ENCODE measurements at regions not wholly inside any gene's neighbourhood (a gene's known extent, or its start where the extent isn't known, plus 50 kb on each side); places are given as distances from the start of the nearest gene placed in this dataset.

- peaks cover 22% of the 10 kb centered on the region for H3K27me3 Mint-ChIP-seq (ENCODE audit: low read depth)
- no peaks in the 10 kb centered on the region for H3K36me3 Mint-ChIP-seq
- H3K9me3 Mint-ChIP-seq: no peaks in the 10 kb centered on the region
- no peak for DNase-seq (ENCODE audit: low spot score in 2 of 2, unreplicated experiment in 2 of 2)
- no peak overlapping the region for H3K27ac Mint-ChIP-seq
- no peaks in the 10 kb centered on the region for H3K4me1 Mint-ChIP-seq
- TF ChIP-seq, protein P1, sequence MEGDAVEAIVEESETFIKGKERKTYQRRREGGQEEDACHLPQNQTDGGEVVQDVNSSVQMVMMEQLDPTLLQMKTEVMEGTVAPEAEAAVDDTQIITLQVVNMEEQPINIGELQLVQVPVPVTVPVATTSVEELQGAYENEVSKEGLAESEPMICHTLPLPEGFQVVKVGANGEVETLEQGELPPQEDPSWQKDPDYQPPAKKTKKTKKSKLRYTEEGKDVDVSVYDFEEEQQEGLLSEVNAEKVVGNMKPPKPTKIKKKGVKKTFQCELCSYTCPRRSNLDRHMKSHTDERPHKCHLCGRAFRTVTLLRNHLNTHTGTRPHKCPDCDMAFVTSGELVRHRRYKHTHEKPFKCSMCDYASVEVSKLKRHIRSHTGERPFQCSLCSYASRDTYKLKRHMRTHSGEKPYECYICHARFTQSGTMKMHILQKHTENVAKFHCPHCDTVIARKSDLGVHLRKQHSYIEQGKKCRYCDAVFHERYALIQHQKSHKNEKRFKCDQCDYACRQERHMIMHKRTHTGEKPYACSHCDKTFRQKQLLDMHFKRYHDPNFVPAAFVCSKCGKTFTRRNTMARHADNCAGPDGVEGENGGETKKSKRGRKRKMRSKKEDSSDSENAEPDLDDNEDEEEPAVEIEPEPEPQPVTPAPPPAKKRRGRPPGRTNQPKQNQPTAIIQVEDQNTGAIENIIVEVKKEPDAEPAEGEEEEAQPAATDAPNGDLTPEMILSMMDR (IDR thresholded peaks at IDR 0.05; ENCODE audit: unreplicated experiment): no peak
- H3K4me3 Mint-ChIP-seq: no peak overlapping the region
Observed at GRCh38 chr16:5862103-5862840, 764.7 kb upstream of the EEF2KMT start.

DNA sequence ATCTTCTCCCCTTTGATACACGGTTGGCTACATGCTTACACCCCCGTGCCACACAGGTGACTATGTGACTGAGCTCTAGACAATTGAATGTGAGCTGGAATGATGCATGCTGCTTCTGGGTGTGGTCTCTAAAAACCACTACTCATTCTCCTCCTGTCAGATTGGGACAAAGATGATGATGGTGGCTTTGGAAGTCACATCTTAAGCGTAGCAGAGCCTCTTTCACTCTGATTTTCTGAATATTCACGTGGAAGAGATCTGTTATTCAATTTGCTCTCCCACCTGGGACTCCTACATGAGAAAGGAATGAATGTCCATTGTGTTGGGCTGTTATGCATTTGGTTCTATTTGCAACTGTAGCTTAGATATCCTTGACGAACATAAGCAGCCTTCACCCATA lies 763.6 kb upstream of the EEF2KMT start:
- Mint-ChIP-seq H3K27me3 (ENCODE audit: low read depth) (peaks cover 20% of the 10 kb centered on the region), H3K9me3 (no peaks in the 10 kb centered on the region), H3K36me3 (no peaks in the 10 kb centered on the region), H3K4me1 (no peaks in the 10 kb centered on the region), H3K4me3 (no peak overlapping the region), H3K27ac (no peak overlapping the region)
- TF ChIP-seq, protein P1 (IDR thresholded peaks at IDR 0.05; ENCODE audit: unreplicated experiment): no peak
- DNase-seq (ENCODE audit: low spot score in 2 of 2, unreplicated experiment in 2 of 2): no peak

- no peak for DNase-seq (ENCODE audit: low spot score in 2 of 2, unreplicated experiment in 2 of 2)
- no peaks in the 10 kb centered on the region for H3K4me1 Mint-ChIP-seq
- peaks cover 20% of the 10 kb centered on the region for H3K27me3 Mint-ChIP-seq (ENCODE audit: low read depth)
- no peaks in the 10 kb centered on the region for H3K9me3 Mint-ChIP-seq
- TF ChIP-seq, protein P1 (IDR thresholded peaks at IDR 0.05; ENCODE audit: unreplicated experiment): no peak
- H3K27ac Mint-ChIP-seq: no peak overlapping the region
- H3K36me3 Mint-ChIP-seq: no peaks in the 10 kb centered on the region
- no peak overlapping the region for H3K4me3 Mint-ChIP-seq
Observed at GRCh38 chr16:5858180-5858579, 760.6 kb upstream of the EEF2KMT start.

- TF ChIP-seq, protein P1 (IDR thresholded peaks at IDR 0.05; ENCODE audit: unreplicated experiment): no peak
- H3K27ac Mint-ChIP-seq: no peak overlapping the region
- no peaks in the 10 kb centered on the region for H3K4me1 Mint-ChIP-seq
- no peak overlapping the region for H3K4me3 Mint-ChIP-seq
- DNase-seq (ENCODE audit: low spot score in 2 of 2, unreplicated experiment in 2 of 2): no peak
- H3K9me3 Mint-ChIP-seq: no peaks in the 10 kb centered on the region
- peaks cover 8% of the 10 kb centered on the region for H3K27me3 Mint-ChIP-seq (ENCODE audit: low read depth)
- H3K36me3 Mint-ChIP-seq: no peaks in the 10 kb centered on the region
Observed at GRCh38 chr16:5854027-5854426, 756.4 kb upstream of the EEF2KMT start.

DNA sequence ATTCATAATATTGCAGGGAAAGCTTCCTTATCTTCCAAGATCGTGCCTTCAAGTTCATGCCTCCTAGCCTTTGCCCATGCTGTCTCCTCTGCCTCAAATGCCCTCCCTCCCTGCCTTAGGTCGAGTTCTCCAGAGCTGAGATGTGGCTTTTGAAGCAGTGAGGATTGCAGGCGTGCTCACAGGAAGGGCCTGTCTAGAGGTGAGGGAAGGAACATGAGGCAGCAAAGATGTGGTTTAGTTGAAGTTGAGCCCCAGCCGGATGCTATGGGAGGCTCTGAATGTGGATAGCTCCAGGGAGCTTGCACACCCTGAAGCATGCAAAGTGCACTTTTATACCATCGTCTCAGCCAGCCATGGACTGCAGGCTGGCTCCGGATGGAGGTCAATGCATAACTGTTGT lies 754.6 kb upstream of the EEF2KMT start:
- Mint-ChIP-seq H3K4me1 (no peaks in the 10 kb centered on the region), H3K27me3 (ENCODE audit: low read depth) (peaks cover 6% of the 10 kb centered on the region), H3K9me3 (no peaks in the 10 kb centered on the region), H3K36me3 (no peaks in the 10 kb centered on the region), H3K27ac (no peak overlapping the region), H3K4me3 (no peak overlapping the region)
- TF ChIP-seq, protein P1 (IDR thresholded peaks at IDR 0.05; ENCODE audit: unreplicated experiment): no peak
- DNase-seq (ENCODE audit: low spot score in 2 of 2, unreplicated experiment in 2 of 2): no peak
